ENCODE measurements at regions not wholly inside any gene's neighbourhood (a gene's known extent, or its start where the extent isn't known, plus 50 kb on each side); places are given as distances from the start of the nearest gene placed in this dataset.

GRCh38 chr1:163747261-163747660 lies 425.5 kb downstream of the NUF2 start:
- POLR2A ChIA-PET (ENCODE audit: unreplicated experiment): no interaction called here
- Histone ChIP-seq H4K20me1 (ENCODE audit: insufficient read depth, low read length) (no peaks in the 10 kb centered on the region), H4K5ac (ENCODE audit: low read depth, low read length) (no peak overlapping the region), H4K8ac (ENCODE audit: low read depth in 2 of 2, low read length in 2 of 2) (no peak overlapping the region), H3K9ac (ENCODE audit: low read depth, low read length) (no peak overlapping the region), H3K27me3 (ENCODE audit: control insufficient read depth, insufficient read depth, low read length) (no peaks in the 10 kb centered on the region), H3K18ac (ENCODE audit: low read depth, low read length) (no peak overlapping the region), H3K23ac (ENCODE audit: low read depth, low read length) (no peak overlapping the region), H2BK15ac (ENCODE audit: low read depth, low read length) (no peak overlapping the region), H2BK5ac (ENCODE audit: low read depth, low read length, poor library complexity, severe bottlenecking) (no peak overlapping the region), H3K9me1 (ENCODE audit: insufficient read depth, low read length) (no peaks in the 10 kb centered on the region), H3K14ac (replicated peaks; ENCODE audit: low read depth, low read length) (no peak overlapping the region), H3K56ac (ENCODE audit: extremely low read depth, insufficient read depth, low read length) (no peak overlapping the region), H2BK20ac (ENCODE audit: low read depth, low read length) (no peak overlapping the region), H2AFZ (replicated peaks; ENCODE audit: low read length, poor library complexity) (no peak overlapping the region), H3K4me1 (ENCODE audit: control insufficient read depth, insufficient read depth, low read length) (no peaks in the 10 kb centered on the region), H3K4me3 (ENCODE audit: insufficient read depth, low read depth, low read length) (no peak overlapping the region), H4K91ac (ENCODE audit: insufficient read depth, low read depth, low read length) (no peak overlapping the region), H3K4ac (ENCODE audit: low read depth, low read length) (no peak overlapping the region), H2AK9ac (replicated peaks; ENCODE audit: low read depth, low read length, poor library complexity) (no peak overlapping the region), H3K36me3 (ENCODE audit: control insufficient read depth, insufficient read depth, low read length) (no peaks in the 10 kb centered on the region), H3K4me2 (ENCODE audit: low read depth, low read length) (no peak overlapping the region), H3K9me3 (ENCODE audit: control insufficient read depth, insufficient read depth, low read length) (peaks cover 9% of the 10 kb centered on the region; the same call in 1 of the 2 replicates), H2AK5ac (ENCODE audit: low read depth, low read length) (no peak overlapping the region), H3K27ac (ENCODE audit: insufficient read depth, low read length) (no peak overlapping the region), H3K79me1 (ENCODE audit: low read depth in 1 of 2, low read length in 2 of 2) (no peaks in the 10 kb centered on the region), H2BK120ac (ENCODE audit: low read depth, low read length) (no peak overlapping the region)
- no peak for ATAC-seq (ENCODE audit: low read depth)
- DNase-seq: no peak
- intact Hi-C loops (cut with micrococcal nuclease) (no loop called here), dilution Hi-C loops (cut with HindIII; ENCODE audit: low sequenced_read_pairs, unreplicated experiment) (no loop called here), in situ Hi-C loops (cut with MboI; ENCODE audit: low sequenced_read_pairs) (no loop called here)
- TF ChIP-seq, protein P1, sequence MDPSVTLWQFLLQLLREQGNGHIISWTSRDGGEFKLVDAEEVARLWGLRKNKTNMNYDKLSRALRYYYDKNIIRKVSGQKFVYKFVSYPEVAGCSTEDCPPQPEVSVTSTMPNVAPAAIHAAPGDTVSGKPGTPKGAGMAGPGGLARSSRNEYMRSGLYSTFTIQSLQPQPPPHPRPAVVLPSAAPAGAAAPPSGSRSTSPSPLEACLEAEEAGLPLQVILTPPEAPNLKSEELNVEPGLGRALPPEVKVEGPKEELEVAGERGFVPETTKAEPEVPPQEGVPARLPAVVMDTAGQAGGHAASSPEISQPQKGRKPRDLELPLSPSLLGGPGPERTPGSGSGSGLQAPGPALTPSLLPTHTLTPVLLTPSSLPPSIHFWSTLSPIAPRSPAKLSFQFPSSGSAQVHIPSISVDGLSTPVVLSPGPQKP (IDR thresholded peaks at IDR 0.05; ENCODE audit: borderline replicate concordance, low read depth, low read length): no peak
- TF ChIP-seq RAD21 (IDR thresholded peaks at IDR 0.05; ENCODE audit: low read length) (no peak), SMC3 (IDR thresholded peaks at IDR 0.05; ENCODE audit: low read depth, low read length) (no peak), USF2 (IDR thresholded peaks at IDR 0.05; ENCODE audit: low read depth, low read length) (no peak), FOS (IDR thresholded peaks at IDR 0.05; ENCODE audit: low read depth, low read length) (no peak), CEBPB (IDR thresholded peaks at IDR 0.05; ENCODE audit: low read depth, low read length) (no peak), RFX5 (IDR thresholded peaks at IDR 0.05; ENCODE audit: low read depth, low read length) (no peak)
- no TSS peak for BruUV-seq (replicated peaks)
- CTCF ChIA-PET: no interaction called here

Measured in IMR-90 (cell line).